Heart right ventricle (tissue), 16 donors: ENCODE measurements at regions not wholly inside any gene's neighbourhood (a gene's known extent, or its start where the extent isn't known, plus 50 kb on each side); places are given as distances from the start of the nearest gene placed in this dataset.

Experiments
- ATAC-seq, 8 donors: fragments of 200-7000 bp; cut with Tn5 transposase; one replicate each; pipeline ENCODE4 v1.9.1; 2020; ENCODE audit warnings: mild to moderate bottlenecking in 8 of 8, moderate library complexity in 8 of 8, moderate number of reproducible peaks in 1 of 8
- DNase-seq, 2 donors: peaks; one replicate each; pipeline ENCODE4 v3.0.0-alpha.2; 2020
- H3K27ac ChIP-seq, 10 donors: fragments of 200-600 bp; sonication (generic) in 2 of 10; one replicate each; pipeline versions ENCODE4 v1.5.0 to v1.8.0; 2020 to 2022; ENCODE audit warnings: mild to moderate bottlenecking in 3 of 10
- H3K27me3 ChIP-seq, 7 donors: fragments of 200-600 bp; one replicate each; pipeline ENCODE4 v1.8.0; 2021 to 2022; ENCODE audit warnings: mild to moderate bottlenecking in 2 of 7
- H3K36me3 ChIP-seq, 9 donors: fragments of 200-600 bp; sonication (generic) in 1 of 9; one replicate each; pipeline versions ENCODE4 v1.5.0 to v1.8.0; 2020 to 2022; ENCODE audit warnings: mild to moderate bottlenecking in 2 of 9
- H3K4me1 ChIP-seq, 9 donors: fragments of 200-600 bp; sonication (generic) in 1 of 9; one replicate each; pipeline versions ENCODE4 v1.5.0 to v1.8.0; 2020 to 2022; ENCODE audit warnings: mild to moderate bottlenecking in 4 of 9
- H3K4me3 ChIP-seq, 10 donors: fragments of 200-600 bp; sonication (generic) in 2 of 10; one replicate each; pipeline versions ENCODE4 v1.5.0 to v1.8.0; 2020 to 2022; ENCODE audit warnings: mild to moderate bottlenecking in 7 of 10, moderate library complexity in 2 of 10
- H3K9me3 ChIP-seq, 11 donors: fragments of 200-600 bp in 10 of 11; sonication (generic) in 2 of 11; one replicate each; pipeline versions ENCODE4 v1.5.0 to v1.8.0; 2013 to 2022; ENCODE audit warnings: mild to moderate bottlenecking in 2 of 11, control low read depth in 1 of 11, moderate library complexity in 1 of 11
- CTCF ChIP-seq, 9 donors: fragments of 200-600 bp; sonication (generic) in 2 of 9; IDR thresholded peaks; one replicate each; pipeline versions ENCODE4 v1.5.0 to v1.8.0; 2021 to 2022; ENCODE audit warnings: antibody characterized with exemption in 9 of 9, mild to moderate bottlenecking in 5 of 9, moderate library complexity in 1 of 9
- WGBS, 2 donors: extraction: QIAGEN DNeasy Blood & Tissue Kit; methylation state at CpG; one replicate each; pipeline ENCODE4 v1.1.7; 2013; ENCODE audit warnings: inconsistent platforms in 1 of 2; 5-methylcytosine and 5-hydroxymethylcytosine counted together
- intact Hi-C, 10 donors: fragments of 100-400 bp; cut with DNase I; formaldehyde crosslinking; loops; one replicate each; pipeline versions ENCODE4 v1.11.1 to v1.14.2; 2022
- donor health status: Arrhythmogenic right ventricular cardiomyopathy.
- donor health status: ischemic (EF 13 %, LVEDD 7.1; RV severe dilation, severe dysfunction).
- donor health status: healthy with polysubstance abuse.
- donor health status: DM: no; HTN: yes; CAD: no.
- donor health status: DM: no; HTN: no; CAD: no.
- donor health status: ischemic (EF 25% LVEDD 6.9; RV normal size, moderate dysfunction).
- donor health status: ischemic (EF 25% LVEDD 5.7; RV mildly dilated, moderate dysfunction).
- donor health status: healthy.
- donor health status: DM: yes; HTN: yes; CAD: no.
- donor health status: Ischemic cardiomyopathy.
- donor health status: ischemic (EF 35%, LVEDD 5.7; RV mildly dilated, moderate dysfunction).
- donor health status: nonischemic (EF 11% LVEDD 7.7; RV severe dilation, severe dysfunction).
- donor health status: DM: yes; HTN: yes; CAD: no.
- donor health status: PGD.
- donor health status: ischemic (EF 29% LVEDD 5.4; RV normal size, mild dysfunction).
- donor health status: nonischemic (EF 23%, LVEDD 6.1; RV moderate dilation, normal function).

GRCh38 chr13:34371108-34371507 is 553.2 kb downstream of the RFC3 start:
- Histone ChIP-seq H3K36me3 (no peaks in the 10 kb centered on the region), H3K9me3 (peaks cover 0 to 13% (median 0%) of the 10 kb centered on the region in 11 donors), H3K27ac (no peak overlapping the region), H3K4me3 (no peak overlapping the region), H3K4me1 (no peaks in the 10 kb centered on the region), H3K27me3 (no peaks in the 10 kb centered on the region)
- ATAC-seq: no peak
- WGBS, 2 donors: 86 to 90% methylated on average over 2 of the region's 2 CpGs
- TF ChIP-seq CTCF (IDR thresholded peaks at IDR 0.05): no peak
- intact Hi-C loops: no loop called here
- DNase-seq: no peak

DNA sequence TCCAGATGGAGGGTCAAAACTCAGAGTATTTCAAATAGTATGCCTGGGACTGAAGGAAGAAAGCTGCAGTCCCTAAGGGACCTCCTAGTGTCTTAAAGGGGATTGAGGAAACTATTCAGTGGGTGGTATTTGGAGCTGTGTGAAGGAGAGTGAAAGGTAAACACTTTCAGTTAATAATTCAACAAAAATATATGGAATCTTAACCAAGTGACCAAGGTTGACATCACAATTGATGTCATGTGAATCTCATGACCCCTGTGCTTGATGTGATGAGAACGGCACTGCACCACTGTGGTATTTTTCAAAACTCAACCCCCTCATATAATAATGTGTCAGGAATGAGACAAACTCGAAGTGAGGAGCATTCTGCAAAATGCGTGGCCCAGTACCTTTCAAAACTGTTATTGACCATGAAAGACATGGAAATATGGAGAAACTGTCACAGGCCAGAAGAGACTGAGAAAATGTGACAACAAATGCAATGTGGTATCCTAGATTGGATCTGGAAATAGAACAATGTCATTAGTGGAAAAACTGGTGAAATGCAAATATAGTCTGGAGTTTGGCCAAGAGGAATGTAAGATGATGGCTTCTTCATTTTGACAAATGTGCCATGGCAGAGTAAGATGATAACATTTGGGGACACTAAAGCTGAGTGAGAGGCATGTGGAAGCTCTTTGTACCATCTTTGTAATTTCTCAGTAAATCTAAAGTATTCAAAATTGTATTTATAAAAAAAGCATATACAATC is 553.9 kb downstream of the RFC3 start:
- DNase-seq (no peak), ATAC-seq (no peak)
- 77 to 85% methylated on average over 3 of the region's 3 CpGs for WGBS, 2 donors
- no peak overlapping the region for H3K4me3 ChIP-seq
- H3K4me1 ChIP-seq: no peaks in the 10 kb centered on the region
- no peak overlapping the region for H3K27ac ChIP-seq
- no peaks in the 10 kb centered on the region for H3K36me3 ChIP-seq
- H3K27me3 ChIP-seq: no peaks in the 10 kb centered on the region
- peaks cover 0 to 6% (median 0%) of the 10 kb centered on the region in 11 donors for H3K9me3 ChIP-seq
- intact Hi-C loops: no loop called here
- TF ChIP-seq CTCF (IDR thresholded peaks at IDR 0.05): no peak

GRCh38 chr13:34372581-34372980 is 554.6 kb downstream of the RFC3 start:
- H3K36me3 ChIP-seq: no peaks in the 10 kb centered on the region
- no peaks in the 10 kb centered on the region for H3K9me3 ChIP-seq
- DNase-seq (no peak), ATAC-seq (no peak)
- no peaks in the 10 kb centered on the region for H3K27me3 ChIP-seq
- no peak overlapping the region for H3K27ac ChIP-seq
- TF ChIP-seq CTCF (IDR thresholded peaks at IDR 0.05): no peak
- intact Hi-C loops: no loop called here
- WGBS, 2 donors: 78 to 82% methylated on average over 4 of the region's 4 CpGs
- no peaks in the 10 kb centered on the region for H3K4me1 ChIP-seq
- no peak overlapping the region for H3K4me3 ChIP-seq

DNA sequence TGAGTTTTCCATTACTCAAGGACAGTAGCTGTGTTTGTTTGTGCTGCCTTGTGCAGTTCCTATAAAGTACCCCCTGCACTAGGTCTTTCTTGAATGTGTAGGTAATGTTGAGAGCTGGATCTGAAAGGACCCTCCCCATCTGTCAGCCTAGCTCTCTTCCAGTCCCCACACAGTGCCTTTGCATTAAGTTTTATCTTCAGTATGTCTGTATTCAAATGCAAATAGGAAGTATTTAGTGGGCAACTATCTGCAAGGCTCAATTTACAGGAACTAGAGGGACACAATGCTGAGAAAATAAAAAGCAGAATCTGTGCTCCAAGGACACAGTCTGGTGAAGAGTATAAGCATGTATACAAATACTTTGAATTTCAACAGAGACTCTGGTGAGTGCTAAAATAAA is 558.5 kb downstream of the RFC3 start:
- Histone ChIP-seq H3K4me1 (no peaks in the 10 kb centered on the region), H3K9me3 (no peaks in the 10 kb centered on the region), H3K27ac (no peak overlapping the region), H3K4me3 (no peak overlapping the region), H3K27me3 (no peaks in the 10 kb centered on the region), H3K36me3 (no peaks in the 10 kb centered on the region)
- DNase-seq: no peak
- intact Hi-C loops: no loop called here
- no peak for ATAC-seq
- no peak for TF ChIP-seq CTCF (IDR thresholded peaks at IDR 0.05)
